ENCODE measurements at regions not wholly inside any gene's neighbourhood (a gene's known extent, or its start where the extent isn't known, plus 50 kb on each side); places are given as distances from the start of the nearest gene placed in this dataset.

- no peak for TF ChIP-seq CTCF (IDR thresholded peaks at IDR 0.05; ENCODE audit: low read depth, low read length)
- TF ChIP-seq POLR2A (IDR thresholded peaks at IDR 0.05; ENCODE audit: extremely low read depth, insufficient read length), result no peak
Observed at GRCh38 chr10:80709866-80710265, 172.2 kb downstream of the SH2D4B start.
